ENCODE measurements at regions not wholly inside any gene's neighbourhood (a gene's known extent, or its start where the extent isn't known, plus 50 kb on each side); places are given as distances from the start of the nearest gene placed in this dataset.

DNA sequence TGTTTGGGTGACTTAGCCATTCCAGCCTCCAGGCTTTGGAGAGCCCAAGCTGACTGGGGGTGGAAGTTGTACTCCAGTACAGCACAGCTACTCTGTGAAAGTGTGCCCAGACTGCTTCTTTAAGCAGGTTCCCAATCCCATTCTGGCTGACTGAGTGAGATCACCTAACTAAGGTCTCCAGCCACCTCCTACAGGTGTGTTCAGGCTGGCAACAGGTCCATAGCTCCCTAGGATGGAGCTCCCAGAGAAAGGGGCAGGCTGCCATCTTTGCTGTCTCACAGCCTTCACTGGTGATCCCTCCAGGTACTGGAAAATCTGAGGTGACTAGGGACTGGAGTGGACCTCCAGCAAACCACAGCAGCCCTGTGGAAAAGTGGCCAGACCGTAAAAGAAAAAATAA, 445.3 kb upstream of the KCNMB2 start:
- TF ChIP-seq, protein P1, sequence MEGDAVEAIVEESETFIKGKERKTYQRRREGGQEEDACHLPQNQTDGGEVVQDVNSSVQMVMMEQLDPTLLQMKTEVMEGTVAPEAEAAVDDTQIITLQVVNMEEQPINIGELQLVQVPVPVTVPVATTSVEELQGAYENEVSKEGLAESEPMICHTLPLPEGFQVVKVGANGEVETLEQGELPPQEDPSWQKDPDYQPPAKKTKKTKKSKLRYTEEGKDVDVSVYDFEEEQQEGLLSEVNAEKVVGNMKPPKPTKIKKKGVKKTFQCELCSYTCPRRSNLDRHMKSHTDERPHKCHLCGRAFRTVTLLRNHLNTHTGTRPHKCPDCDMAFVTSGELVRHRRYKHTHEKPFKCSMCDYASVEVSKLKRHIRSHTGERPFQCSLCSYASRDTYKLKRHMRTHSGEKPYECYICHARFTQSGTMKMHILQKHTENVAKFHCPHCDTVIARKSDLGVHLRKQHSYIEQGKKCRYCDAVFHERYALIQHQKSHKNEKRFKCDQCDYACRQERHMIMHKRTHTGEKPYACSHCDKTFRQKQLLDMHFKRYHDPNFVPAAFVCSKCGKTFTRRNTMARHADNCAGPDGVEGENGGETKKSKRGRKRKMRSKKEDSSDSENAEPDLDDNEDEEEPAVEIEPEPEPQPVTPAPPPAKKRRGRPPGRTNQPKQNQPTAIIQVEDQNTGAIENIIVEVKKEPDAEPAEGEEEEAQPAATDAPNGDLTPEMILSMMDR (IDR thresholded peaks at IDR 0.05), result no peak
- TF ChIP-seq POLR2AphosphoS5 (IDR thresholded peaks at IDR 0.05), result no peak
